HG03442 (cell line): ENCODE measurements at regions not wholly inside any gene's neighbourhood (a gene's known extent, or its start where the extent isn't known, plus 50 kb on each side); places are given as distances from the start of the nearest gene placed in this dataset.

Experiments
- ATAC-seq: cut with Tn5 transposase; IDR thresholded peaks from one replicate; pipeline ENCODE4 v1.9.1; 2021; ENCODE audit warnings: mild to moderate bottlenecking, moderate library complexity; ENCODE audit not compliant: unreplicated experiment

DNA sequence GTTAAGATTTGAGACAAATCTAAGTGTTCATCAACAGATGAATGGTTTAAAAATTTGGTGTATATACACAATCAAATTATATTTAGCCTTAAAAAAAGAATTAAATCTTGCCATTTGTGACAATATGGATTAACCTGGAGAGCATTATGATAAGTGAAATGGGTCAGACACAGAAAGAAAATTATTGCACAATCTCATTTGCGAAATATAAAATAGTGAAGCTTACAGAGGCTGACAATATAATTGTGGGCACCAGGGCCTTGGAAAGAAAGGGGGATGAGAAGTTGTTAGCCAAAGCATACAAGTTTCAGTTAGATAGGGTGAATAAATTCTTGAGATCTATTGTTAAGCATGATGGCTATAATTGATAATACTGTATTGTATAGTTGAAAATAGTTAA, 883.0 kb downstream of the TECRL start:
- ATAC-seq: no peak

DNA sequence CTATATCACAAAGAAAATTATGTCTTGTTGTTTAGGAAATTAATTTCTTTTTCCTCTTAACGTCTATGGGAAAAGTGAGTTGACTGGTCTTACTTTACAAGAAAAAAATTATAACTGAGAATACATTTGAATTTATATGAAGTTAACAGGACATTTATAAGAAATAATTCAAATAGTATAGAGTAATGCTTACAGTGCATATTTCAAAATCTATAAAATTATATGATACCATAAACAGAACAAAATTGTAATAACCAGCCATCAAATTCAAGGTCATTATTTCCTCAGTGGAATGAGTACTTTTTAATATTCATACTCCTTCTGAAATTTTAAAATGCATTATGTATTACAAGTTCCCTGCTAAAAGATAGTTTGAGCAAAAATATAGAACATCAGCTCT, 884.5 kb downstream of the TECRL start:
- ATAC-seq: no peak

GRCh38 chr4:63505714-63506460, 903.4 kb downstream of the TECRL start:
- no peak for ATAC-seq

DNA sequence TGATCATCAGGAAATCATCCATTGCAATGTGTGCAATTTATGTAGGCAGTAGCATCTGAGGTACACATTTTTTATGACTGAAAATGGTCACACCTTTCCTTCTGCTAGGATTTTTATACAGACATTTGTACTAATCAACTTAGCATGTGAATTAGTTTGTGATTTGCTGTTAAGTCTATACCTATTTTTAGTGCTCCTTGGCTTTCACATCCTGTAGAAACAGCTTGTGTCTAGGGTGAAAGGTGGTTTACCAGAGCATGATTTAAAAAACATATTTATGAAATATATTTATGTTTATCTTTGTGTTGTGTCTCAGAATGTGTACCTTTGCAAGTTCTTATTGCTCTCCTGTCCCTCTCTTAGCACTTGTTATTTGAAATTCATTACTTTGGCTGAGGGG, 916.0 kb downstream of the TECRL start:
- ATAC-seq: no peak

DNA sequence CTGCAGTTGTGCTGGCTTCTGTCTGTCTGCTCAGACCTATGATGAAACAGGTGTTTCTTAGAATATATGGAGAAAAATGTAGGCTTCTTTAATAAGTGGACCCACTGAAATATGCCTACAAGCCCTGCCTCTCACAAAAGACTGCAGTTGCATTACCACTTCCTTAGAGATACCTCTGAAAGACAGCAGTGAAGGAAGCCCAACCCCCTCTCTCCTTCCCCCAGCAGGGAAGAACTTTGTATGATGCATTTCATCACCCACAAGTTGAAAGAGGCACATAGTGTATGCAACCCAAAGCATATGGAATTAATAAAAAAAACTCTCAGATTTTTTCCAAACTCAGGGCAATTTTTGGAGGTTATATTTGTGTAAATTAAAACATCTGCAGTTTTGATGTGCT, 916.7 kb downstream of the TECRL start:
- no peak for ATAC-seq

- no peak for ATAC-seq
Measured at GRCh38 chr4:63464393-63464792, 944.9 kb downstream of the TECRL start.

DNA sequence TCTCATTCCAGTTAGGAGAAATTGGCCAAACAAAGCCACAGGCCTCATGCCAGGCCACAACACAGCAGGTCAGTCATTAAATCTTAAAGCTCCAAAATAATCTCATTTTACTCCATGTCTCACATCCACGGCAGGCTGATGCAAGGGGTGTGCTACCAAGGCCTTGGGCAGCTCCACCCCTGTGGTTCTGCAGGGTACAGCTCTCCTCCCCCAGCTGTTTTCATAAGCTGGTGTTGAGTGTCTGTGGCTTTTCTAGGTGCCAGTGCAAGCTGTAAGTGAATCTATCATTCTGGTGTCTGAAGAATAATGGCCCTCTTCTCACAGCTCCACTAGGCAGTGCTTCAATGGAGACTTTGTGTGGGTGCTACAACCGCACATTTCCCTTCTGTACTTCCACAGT, 949.2 kb downstream of the TECRL start:
- ATAC-seq: no peak

DNA sequence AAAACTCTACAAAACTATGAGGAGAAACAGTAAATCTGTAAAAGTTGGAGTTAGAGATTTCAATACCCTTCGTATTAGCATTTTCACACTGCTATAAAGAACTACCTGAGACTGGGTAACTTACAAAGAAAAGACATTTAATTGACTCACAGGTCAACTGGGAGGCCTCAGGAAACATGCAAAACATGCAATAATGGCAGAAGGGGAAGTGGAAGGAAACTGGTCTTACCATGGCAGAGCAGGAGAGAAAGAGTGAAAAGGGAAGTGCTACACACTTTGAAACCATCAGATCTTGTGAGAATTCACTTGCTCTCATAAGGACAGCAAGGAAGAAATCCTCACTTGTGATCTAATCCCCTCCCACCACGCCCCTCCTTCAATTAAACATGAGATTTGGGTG, 949.9 kb downstream of the TECRL start:
- no peak for ATAC-seq

- ATAC-seq: no peak
Measured at GRCh38 chr4:63458010-63458409, 951.2 kb downstream of the TECRL start.

DNA sequence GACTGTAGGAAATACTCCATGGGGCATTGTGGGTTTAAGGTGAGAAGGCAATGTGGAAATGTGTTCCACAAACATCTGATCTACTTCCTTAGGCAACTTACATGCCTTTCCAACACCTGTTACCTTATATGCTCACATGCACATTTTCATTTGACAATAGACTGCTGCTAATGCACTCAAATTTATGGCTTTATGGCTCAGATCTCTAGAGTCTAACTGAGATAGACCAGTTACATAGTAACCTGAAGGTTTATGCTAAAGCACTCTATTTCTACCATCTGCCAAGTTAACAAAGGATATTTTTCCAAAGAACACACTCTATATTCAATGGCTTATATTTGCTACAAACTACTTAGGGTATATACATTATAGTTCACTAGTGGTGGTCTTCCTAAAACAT, 969.0 kb downstream of the TECRL start:
- ATAC-seq: no peak

DNA sequence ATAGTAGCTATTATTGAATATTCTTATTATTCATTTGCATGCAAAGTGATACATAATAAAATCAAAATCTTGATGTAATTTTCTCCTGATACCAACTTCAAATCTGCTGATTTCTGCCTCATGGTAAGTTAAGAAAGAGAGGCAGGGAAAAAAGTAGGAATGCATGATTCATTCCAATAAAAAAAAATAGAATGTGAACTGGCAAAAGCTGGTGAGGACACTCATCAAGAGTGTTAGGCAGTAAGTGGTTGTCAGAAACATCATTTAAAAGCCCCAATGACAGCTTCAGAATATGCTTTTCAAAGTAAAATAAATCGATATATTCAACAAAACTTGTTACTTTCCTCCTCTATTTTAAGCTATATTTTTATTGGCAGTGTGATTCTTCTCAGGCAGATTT, 979.1 kb downstream of the TECRL start:
- ATAC-seq: no peak

DNA sequence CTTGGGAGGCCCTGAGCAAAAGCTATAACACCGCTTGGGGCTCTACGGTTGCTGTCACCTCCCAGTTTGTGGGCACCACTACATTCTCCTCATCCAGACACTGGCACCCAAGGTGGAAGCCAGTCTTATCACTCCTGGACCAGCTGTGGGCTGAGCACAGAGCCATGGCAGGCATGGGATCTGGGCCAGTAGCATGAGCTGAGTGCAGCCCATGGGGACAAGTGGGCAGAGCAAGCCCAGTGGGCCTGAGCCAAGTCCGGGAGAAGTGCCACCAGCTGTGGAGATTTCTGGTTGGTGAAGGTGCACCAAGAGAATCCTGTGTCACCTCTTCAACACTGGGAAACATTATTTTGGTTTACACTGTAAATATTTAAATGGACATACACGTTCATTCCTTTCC, 1013.0 kb downstream of the TECRL start:
- no peak for ATAC-seq

GRCh38 chr4:63393544-63393943, 1015.7 kb downstream of the TECRL start:
- ATAC-seq: no peak

DNA sequence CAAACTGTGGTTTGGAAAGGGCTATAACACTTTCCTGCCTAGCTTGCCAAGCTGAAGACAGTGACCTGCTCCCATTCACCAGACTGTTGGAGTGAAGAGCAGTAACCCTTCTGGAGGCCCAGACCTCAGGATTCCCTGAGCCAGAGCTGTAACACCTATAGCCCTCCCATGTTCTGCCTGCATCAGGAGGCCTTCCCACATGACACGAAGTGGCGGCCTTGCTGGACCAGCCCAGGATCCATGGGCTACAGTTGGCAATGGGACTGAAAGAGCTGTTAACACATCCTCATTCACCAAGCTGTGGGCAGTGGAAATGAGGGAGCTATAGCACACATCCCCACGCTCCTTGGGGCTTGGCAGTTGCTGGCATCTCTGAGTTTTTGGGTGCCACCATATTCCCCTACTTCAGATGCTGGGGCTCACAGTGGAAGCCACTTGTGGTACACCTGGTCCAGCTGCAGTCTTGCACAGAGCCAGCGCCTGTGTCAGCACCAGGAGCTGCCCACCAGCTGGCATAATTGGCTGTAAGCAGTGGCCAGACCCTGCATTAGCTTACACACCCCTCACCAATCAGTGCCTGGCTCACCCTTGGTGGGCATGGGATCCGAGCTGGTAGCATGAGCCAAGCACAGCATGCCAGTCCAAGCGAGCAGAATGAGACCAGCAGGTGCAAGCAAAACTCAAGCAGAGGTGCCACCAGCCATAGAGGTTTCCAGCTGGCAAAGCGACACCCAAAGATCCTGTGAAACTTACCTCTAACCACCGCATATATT, 1029.3 kb downstream of the TECRL start:
- ATAC-seq: no peak

DNA sequence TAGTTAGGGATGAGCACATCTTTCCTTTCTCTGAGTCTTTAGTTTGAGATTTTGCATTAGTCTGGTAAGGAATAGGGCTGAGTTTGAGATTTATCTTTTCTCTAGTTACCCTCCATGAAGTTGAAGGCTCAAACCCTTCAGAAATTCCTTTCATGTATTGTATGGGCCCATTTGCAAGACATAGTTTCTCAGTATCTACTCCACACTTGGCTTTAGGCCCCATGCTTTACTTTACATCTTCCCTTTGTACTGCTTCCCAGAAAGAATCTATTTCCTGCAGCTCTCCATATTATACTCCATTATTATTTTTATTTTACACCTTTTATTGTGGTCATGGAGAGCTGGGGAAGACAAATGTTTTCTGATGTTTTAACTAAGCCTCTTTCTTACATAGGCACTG, 1038.2 kb downstream of the TECRL start:
- no peak for ATAC-seq

DNA sequence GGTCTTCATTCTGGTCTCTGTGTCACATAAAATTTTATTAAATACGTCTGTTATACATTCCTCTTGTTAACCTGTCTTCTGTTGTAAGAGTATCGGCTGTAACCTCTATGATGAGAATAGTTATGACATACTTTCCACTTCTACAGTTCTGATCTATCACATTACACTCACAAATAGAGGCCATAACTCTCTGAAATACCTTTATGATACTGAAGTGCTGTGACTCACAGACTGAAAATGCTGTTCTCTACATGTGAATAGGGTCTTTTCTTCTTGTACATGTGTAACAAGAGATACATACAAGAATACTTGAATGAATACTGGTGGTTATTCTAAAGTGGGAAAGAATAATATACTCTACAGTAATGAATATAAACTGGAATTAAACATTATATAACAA, 1047.6 kb downstream of the TECRL start:
- no peak for ATAC-seq

DNA sequence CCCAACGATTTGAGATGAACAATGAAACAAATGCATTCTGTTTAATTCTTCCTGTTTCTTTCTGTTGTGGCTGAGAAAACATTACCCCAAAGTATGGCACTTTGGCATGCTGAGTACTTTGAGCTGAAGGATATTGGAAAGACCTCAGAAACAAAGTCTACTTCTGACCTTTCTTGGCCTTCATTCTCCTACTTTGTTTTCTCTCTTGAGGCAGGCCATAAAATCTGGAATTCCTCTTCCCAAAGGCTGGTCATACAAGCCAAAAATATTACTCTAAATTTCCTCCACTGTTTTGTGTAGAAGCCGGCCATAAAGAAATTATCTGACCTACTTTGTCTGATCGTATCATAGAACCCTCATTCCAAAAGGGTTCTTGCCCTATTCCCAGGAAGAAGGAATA, 1048.2 kb downstream of the TECRL start:
- ATAC-seq: no peak

GRCh38 chr4:63349674-63350025, 1059.6 kb downstream of the TECRL start:
- no peak for ATAC-seq

DNA sequence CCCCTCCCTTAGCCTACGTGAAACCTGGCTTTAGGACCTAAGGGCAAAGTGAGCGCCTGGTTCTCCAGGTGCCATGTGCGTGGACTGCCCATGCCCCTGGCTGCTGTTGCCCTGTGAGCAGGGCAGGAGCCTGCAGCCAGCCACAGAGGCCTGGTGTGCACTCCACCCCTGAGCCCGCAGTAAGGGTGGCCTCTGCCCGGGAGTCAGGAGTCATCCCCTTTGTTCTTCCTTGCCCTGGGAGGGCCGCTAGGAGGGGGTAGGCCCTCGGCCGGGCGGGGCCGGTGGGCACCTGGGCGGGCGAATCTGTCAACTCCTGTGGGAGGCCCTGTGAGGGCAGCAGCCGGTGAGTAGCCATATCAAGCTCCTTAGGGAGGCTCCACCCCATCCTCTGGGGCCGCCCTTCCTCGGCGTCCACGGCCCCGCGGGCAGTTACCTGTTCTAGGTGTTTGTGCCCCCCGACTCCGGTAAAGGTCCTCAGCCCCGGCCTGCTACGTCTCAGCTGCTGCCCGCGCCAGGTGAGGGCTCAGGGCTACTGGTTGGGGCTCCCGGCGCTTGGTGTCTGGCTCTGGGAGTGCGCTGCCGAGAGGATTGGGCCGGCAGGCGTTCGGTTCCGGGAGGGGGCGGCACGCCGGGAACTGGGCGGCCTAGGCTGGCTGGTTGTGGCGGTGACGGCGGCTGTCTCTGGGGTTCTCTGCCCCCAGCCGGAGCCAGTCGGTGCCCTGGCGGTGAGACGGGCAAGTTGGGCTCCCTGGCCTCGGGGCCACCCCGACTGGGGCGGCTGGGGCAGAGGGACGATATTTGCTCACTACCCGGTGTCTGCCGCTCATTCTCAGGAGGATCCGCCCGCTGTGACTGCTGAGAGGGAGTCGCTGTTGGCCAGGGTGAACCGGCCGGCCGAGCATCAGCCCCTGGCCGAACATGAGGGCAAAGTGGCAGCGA, 1060.2 kb downstream of the TECRL start:
- no peak for ATAC-seq

GRCh38 chr4:63325140-63325539, 1084.1 kb downstream of the TECRL start:
- ATAC-seq: no peak

GRCh38 chr4:63316633-63317032, 1092.6 kb downstream of the TECRL start:
- no peak for ATAC-seq

DNA sequence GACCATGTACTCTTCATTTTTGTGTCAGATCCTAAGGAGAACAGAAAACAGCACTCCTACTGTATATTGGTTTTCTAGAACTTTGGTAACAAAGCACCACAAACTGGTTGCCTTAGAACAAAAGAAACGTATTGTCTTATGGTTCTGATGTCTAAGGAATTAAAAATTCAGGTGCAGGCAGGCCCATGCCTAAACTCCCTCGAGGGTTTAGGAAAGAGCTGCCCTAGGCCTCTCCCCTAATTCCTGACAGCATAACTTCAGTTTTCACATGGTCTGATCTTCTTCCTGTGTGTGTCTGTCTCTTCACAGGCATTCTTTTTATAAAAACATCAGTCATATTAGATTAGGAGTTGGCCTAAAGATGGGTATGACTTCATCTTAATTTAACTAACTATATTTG, 1093.6 kb downstream of the TECRL start:
- ATAC-seq: no peak
